IPS-18c (cell line): ENCODE measurements at regions not wholly inside any gene's neighbourhood (a gene's known extent, or its start where the extent isn't known, plus 50 kb on each side); places are given as distances from the start of the nearest gene placed in this dataset.

Source experiments
- H3K4me3 ChIP-seq: 2 replicates; pipeline ENCODE4 v1.7.0; 2013; ENCODE audit warnings: low read depth, mild to moderate bottlenecking, low read length, moderate library complexity; ENCODE audit not compliant: insufficient read depth
- H3K9me3 ChIP-seq: one replicate; pipeline ENCODE4 v1.6.1; 2013; ENCODE audit warnings: mild to moderate bottlenecking, low read length, moderate library complexity; ENCODE audit not compliant: control insufficient read depth, insufficient read depth

- Histone ChIP-seq H3K9me3 (peaks cover 6% of the 10 kb centered on the region), H3K4me3 (no peak overlapping the region)
Observed at GRCh38 chrX:39966176-39966575, 131.6 kb downstream of the BCOR start.

GRCh38 chrX:39967348-39967747 is 130.4 kb downstream of the BCOR start:
- peaks cover 6% of the 10 kb centered on the region for H3K9me3 ChIP-seq
- no peak overlapping the region for H3K4me3 ChIP-seq

- H3K9me3 ChIP-seq: peaks cover 8% of the 10 kb centered on the region
- H3K4me3 ChIP-seq: 0 out of 2 replicates have a peak overlapping the region, but pooled peaks have one; percentile 6
Observed at GRCh38 chrX:39969099-39969818, 128.5 kb downstream of the BCOR start.

GRCh38 chrX:39969819-39970504 is 127.8 kb downstream of the BCOR start:
- H3K9me3 ChIP-seq: peaks cover 3% of the 10 kb centered on the region
- no peak overlapping the region for H3K4me3 ChIP-seq

- Histone ChIP-seq H3K4me3 (no peak overlapping the region), H3K9me3 (peaks cover 5% of the 10 kb centered on the region)
Observed at GRCh38 chrX:39971760-39972159, 126.0 kb downstream of the BCOR start.

- Histone ChIP-seq H3K9me3 (peaks cover 5% of the 10 kb centered on the region), H3K4me3 (no peak overlapping the region)
Observed at GRCh38 chrX:39972340-39972739, 125.4 kb downstream of the BCOR start.

GRCh38 chrX:39973810-39974209 is 123.9 kb downstream of the BCOR start:
- peaks cover 5% of the 10 kb centered on the region for H3K9me3 ChIP-seq
- H3K4me3 ChIP-seq: no peak overlapping the region

GRCh38 chrX:39974270-39974669 is 123.5 kb downstream of the BCOR start:
- peaks cover 5% of the 10 kb centered on the region for H3K9me3 ChIP-seq

GRCh38 chrX:39975101-39975925 is 122.4 kb downstream of the BCOR start:
- H3K9me3 ChIP-seq: peaks cover 5% of the 10 kb centered on the region
- H3K4me3 ChIP-seq: no peak overlapping the region

More at GRCh38 chrX:39974270-39974669, 123.5 kb downstream of the BCOR start:
- no peak overlapping the region for H3K4me3 ChIP-seq

GRCh38 chrX:39981946-39982345 is 115.8 kb downstream of the BCOR start:
- Histone ChIP-seq H3K4me3 (no peak overlapping the region), H3K9me3 (peaks cover 5% of the 10 kb centered on the region)

GRCh38 chrX:39982948-39983347 is 114.8 kb downstream of the BCOR start:
- H3K9me3 ChIP-seq: peaks cover 6% of the 10 kb centered on the region
- no peak overlapping the region for H3K4me3 ChIP-seq

GRCh38 chrX:39983715-39984114 is 114.0 kb downstream of the BCOR start:
- no peak overlapping the region for H3K4me3 ChIP-seq
- peaks cover 6% of the 10 kb centered on the region for H3K9me3 ChIP-seq

- Histone ChIP-seq H3K9me3 (peaks cover 6% of the 10 kb centered on the region), H3K4me3 (no peak overlapping the region)
Observed at GRCh38 chrX:39984191-39984956, 113.4 kb downstream of the BCOR start.

- Histone ChIP-seq H3K9me3 (peaks cover 6% of the 10 kb centered on the region), H3K4me3 (no peak overlapping the region)
Observed at GRCh38 chrX:39985071-39985470, 112.7 kb downstream of the BCOR start.

GRCh38 chrX:39985551-39985950 is 112.2 kb downstream of the BCOR start:
- peaks cover 6% of the 10 kb centered on the region for H3K9me3 ChIP-seq
- no peak overlapping the region for H3K4me3 ChIP-seq

- no peak overlapping the region for H3K4me3 ChIP-seq
- peaks cover 6% of the 10 kb centered on the region for H3K9me3 ChIP-seq
Observed at GRCh38 chrX:39988496-39988895, 109.3 kb downstream of the BCOR start.

- no peak overlapping the region for H3K4me3 ChIP-seq
- peaks cover 10% of the 10 kb centered on the region for H3K9me3 ChIP-seq
Observed at GRCh38 chrX:39990388-39990787, 107.4 kb downstream of the BCOR start.
